Right forelimb (tissue), 1 donor: ENCODE measurements at regions not wholly inside any gene's neighbourhood (a gene's known extent, or its start where the extent isn't known, plus 50 kb on each side); places are given as distances from the start of the nearest gene placed in this dataset.
"Not testable (repeated sequence)": the region's sequence is repeated elsewhere in the genome, so short reads cannot be mapped to it uniquely, and the experiment has no call there.

Experiments used
- DNase-seq: peaks from one replicate; pipeline ENCODE4 v3.0.0-alpha.2; 2018

GRCh38 chr6:27720607-27721580 lies 191.3 kb downstream of the OR2B2 start:
- no peak for DNase-seq

- not testable (repeated sequence) for DNase-seq
Observed at GRCh38 chr6:27719039-27719438, 193.2 kb downstream of the OR2B2 start.

GRCh38 chr6:27706431-27706830 lies 205.8 kb downstream of the OR2B2 start:
- DNase-seq, result no peak

GRCh38 chr6:27700337-27700736 lies 211.9 kb downstream of the OR2B2 start:
- DNase-seq, result no peak

GRCh38 chr6:27694547-27694874 lies 217.7 kb downstream of the OR2B2 start:
- DNase-seq, result no peak

GRCh38 chr6:27693766-27694546 lies 218.2 kb downstream of the OR2B2 start:
- peak; percentile 73 for DNase-seq

GRCh38 chr6:27692133-27692532 lies 219.2 kb upstream of the ZNF184 start:
- DNase-seq, result not testable (repeated sequence)

GRCh38 chr6:27688014-27688586 lies 215.2 kb upstream of the ZNF184 start:
- DNase-seq, result peak; percentile 87

- peak; percentile 83 for DNase-seq
Observed at GRCh38 chr6:27687154-27688013, 214.5 kb upstream of the ZNF184 start.

GRCh38 chr6:27685279-27685678 lies 212.4 kb upstream of the ZNF184 start:
- no peak for DNase-seq

- DNase-seq, result no peak
Observed at GRCh38 chr6:27684264-27685211, 211.6 kb upstream of the ZNF184 start.

GRCh38 chr6:27679964-27680694 lies 207.2 kb upstream of the ZNF184 start:
- DNase-seq, result no peak

- DNase-seq, result no peak
Observed at GRCh38 chr6:27679308-27679963, 206.5 kb upstream of the ZNF184 start.

GRCh38 chr6:27678469-27678868 lies 205.6 kb upstream of the ZNF184 start:
- DNase-seq, result no peak

- DNase-seq, result no peak
Observed at GRCh38 chr6:27674882-27675281, 202.0 kb upstream of the ZNF184 start.

GRCh38 chr6:27672113-27672799 lies 199.4 kb upstream of the ZNF184 start:
- no peak for DNase-seq

GRCh38 chr6:27669624-27670301 lies 196.9 kb upstream of the ZNF184 start:
- DNase-seq, result no peak

- DNase-seq, result no peak
Observed at GRCh38 chr6:27669295-27669623, 196.4 kb upstream of the ZNF184 start.
